GM23338 (cell line): ENCODE measurements at regions not wholly inside any gene's neighbourhood (a gene's known extent, or its start where the extent isn't known, plus 50 kb on each side); places are given as distances from the start of the nearest gene placed in this dataset.

Experiments
- CREB1 ChIP-seq: fragments of 250-450 bp; sonication (Bioruptor Pico); IDR thresholded peaks from 2 replicates; pipeline ENCODE4 v1.5.0; 2020; ENCODE audit warnings: low read depth, mild to moderate bottlenecking, moderate library complexity
- CTCF ChIP-seq, 2 experiments: fragments of 200-600 bp in 1 of 2; sonication (generic) in 1 of 2; conservative IDR thresholded peaks; 2 replicates each; pipeline versions ENCODE4 v1.5.1 to v1.6.1; 2016 to 2017; ENCODE audit warnings: antibody characterized with exemption in 2 of 2, low read depth in 2 of 2, mild to moderate bottlenecking in 2 of 2, moderate library complexity in 1 of 2
- EZH2 ChIP-seq: fragments of 200-600 bp; sonication (generic); IDR thresholded peaks from one replicate; pipeline ENCODE4 v1.8.0; 2017; ENCODE audit warnings: antibody characterized with exemption, mild to moderate bottlenecking, low read depth; ENCODE audit not compliant: unreplicated experiment
- EZH2phosphoT487 ChIP-seq: fragments of 200-600 bp; sonication (generic); IDR thresholded peaks from one replicate; pipeline ENCODE4 v1.8.1; 2018; ENCODE audit warnings: antibody characterized with exemption; ENCODE audit not compliant: unreplicated experiment
- POLR2AphosphoS5 ChIP-seq: IDR thresholded peaks from 2 replicates; pipeline ENCODE4 v1.6.1; 2016; ENCODE audit warnings: antibody characterized with exemption, low read depth
- REST ChIP-seq: IDR thresholded peaks from one replicate; pipeline ENCODE4 v1.6.1; 2018; ENCODE audit warnings: antibody characterized with exemption; ENCODE audit not compliant: unreplicated experiment
- ZNF331 ChIP-seq: fragments of 250-450 bp; sonication (Bioruptor Pico); IDR thresholded peaks from 2 replicates; pipeline ENCODE4 v1.5.0; 2020; ENCODE audit warnings: low read depth, mild to moderate bottlenecking, moderate library complexity

- TF ChIP-seq POLR2AphosphoS5 = no peak
- no peak for TF ChIP-seq REST
- TF ChIP-seq EZH2phosphoT487 = no peak
- TF ChIP-seq CTCF (conservative IDR thresholded peaks at IDR 0.05; ENCODE audit: low read depth in 2 of 2) = no peak
- no peak for TF ChIP-seq EZH2
- TF ChIP-seq ZNF331 (CRISPR knock-in tag) = no peak
- TF ChIP-seq CREB1 = no peak
Observed at GRCh38 chr2:236636714-236637470, 67.3 kb downstream of the ACKR3 start.
